ENCODE measurements at regions not wholly inside any gene's neighbourhood (a gene's known extent, or its start where the extent isn't known, plus 50 kb on each side); places are given as distances from the start of the nearest gene placed in this dataset.

DNA sequence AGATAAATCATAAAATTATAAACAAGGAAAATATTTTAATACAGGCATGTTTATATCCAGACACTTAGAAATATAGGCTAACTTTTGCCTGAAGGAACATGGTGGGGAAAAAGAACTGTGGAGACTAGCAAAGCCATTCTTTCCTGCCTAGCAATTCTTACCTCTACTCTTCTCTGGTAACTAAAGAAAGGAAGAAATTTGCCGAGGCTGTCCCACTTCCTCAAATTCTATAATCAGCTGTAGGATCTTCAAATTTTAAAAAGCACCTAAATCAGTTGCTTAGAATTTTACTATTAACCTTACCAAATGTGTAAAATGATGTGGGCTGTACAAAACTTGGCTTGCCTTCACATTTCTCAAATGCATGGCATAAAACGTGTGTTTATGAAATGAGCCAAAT lies 249.1 kb upstream of the SMARCA2 start:
- TF ChIP-seq Cebpa-rat (IDR thresholded peaks at IDR 0.05), result no peak
- no peak overlapping the region for H3K27ac ChIP-seq
- no peak overlapping the region for H3K9ac ChIP-seq
- peaks cover 0 to 9% (median 6%) of the 10 kb centered on the region in 10 experiments; a peak in 10 of 20 replicates for H3K4me1 ChIP-seq
- H3K4me3 ChIP-seq, result no peak overlapping the region
- H3K4me2 ChIP-seq, result no peak overlapping the region
- H3K36me3 ChIP-seq, result no peaks in the 10 kb centered on the region
- peaks cover 0 to 5% (median 0%) of the 10 kb centered on the region in 11 experiments; a peak in 3 of 22 replicates for H3K9me3 ChIP-seq (replicated peaks in 1 of 11)
- H4K20me1 ChIP-seq, result no peaks in the 10 kb centered on the region
- H3K27me3 ChIP-seq, result no peaks in the 10 kb centered on the region

DNA sequence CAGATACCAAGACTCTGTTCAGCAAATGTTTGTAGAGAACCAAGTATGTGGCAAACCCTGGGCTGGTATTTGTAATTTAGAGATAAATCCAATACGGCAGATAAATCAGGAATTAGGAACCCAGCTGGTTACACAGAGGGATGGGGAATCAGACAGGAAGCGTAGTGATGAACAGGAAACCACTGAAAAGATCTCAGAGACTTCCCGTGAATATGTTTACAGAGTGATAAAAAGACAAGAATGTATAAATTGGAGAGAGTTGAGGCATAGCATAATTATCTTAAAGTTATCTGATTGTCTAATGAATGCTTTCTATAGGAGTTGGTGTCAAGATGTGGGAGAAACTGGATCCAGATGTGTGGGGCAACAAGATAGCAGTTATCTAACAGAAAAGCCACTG lies 246.6 kb upstream of the SMARCA2 start:
- peak overlapping the region in 6 of 11 experiments; percentile 2 to 39 (median 21); a peak in 8 of 22 replicates for H3K4me2 ChIP-seq
- no peak overlapping the region for H3K27ac ChIP-seq
- no peak overlapping the region for H3K9ac ChIP-seq
- H4K20me1 ChIP-seq, result no peaks in the 10 kb centered on the region
- H3K27me3 ChIP-seq, result no peaks in the 10 kb centered on the region
- H3K4me3 ChIP-seq, result no peak overlapping the region
- peaks cover 0 to 5% (median 0%) of the 10 kb centered on the region in 11 experiments; a peak in 4 of 22 replicates for H3K9me3 ChIP-seq (replicated peaks in 1 of 11)
- peaks cover 0 to 9% (median 6%) of the 10 kb centered on the region in 10 experiments; a peak in 10 of 20 replicates for H3K4me1 ChIP-seq
- H3K36me3 ChIP-seq, result no peaks in the 10 kb centered on the region
- TF ChIP-seq Cebpa-rat (IDR thresholded peaks at IDR 0.05), result no peak

DNA sequence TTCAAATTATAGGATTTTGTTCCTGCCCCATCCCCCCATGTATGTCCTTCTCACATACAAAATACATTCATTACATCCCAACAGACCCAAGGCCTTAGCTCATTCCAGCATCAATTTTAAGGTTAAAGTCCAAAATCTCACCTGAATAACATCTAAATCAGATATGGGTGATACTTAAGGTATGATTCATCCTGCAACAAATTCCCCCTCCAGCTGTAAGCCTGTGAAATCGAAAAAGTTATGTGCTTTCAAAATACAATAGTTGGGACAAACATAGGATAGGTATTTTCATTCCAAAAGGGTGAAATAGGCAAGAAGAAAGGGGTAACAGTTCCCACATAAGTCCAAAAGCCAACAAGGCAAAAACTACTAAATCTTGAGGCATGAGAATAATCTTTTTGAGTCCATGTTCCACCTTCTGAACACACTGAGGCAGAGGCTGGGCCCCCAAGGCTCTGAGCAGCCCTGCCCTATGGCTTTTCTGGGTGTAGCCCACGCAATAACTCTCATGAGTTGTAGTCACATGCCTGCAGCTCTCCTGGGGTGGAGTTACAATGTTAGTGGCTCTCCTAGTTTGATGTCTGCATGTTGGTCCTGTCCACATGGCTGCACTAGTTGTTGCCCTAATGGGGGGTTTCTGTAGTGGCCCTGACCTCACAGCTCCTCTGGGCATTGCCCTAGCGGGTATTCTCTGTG lies 243.9 kb upstream of the SMARCA2 start:
- H3K4me2 ChIP-seq, result no peak overlapping the region
- peaks cover 0 to 9% (median 6%) of the 10 kb centered on the region in 10 experiments; a peak in 10 of 20 replicates for H3K4me1 ChIP-seq
- H3K36me3 ChIP-seq, result no peaks in the 10 kb centered on the region
- H3K27me3 ChIP-seq, result no peaks in the 10 kb centered on the region
- peaks cover 0 to 5% (median 0%) of the 10 kb centered on the region in 11 experiments; a peak in 4 of 22 replicates for H3K9me3 ChIP-seq (replicated peaks in 1 of 11)
- H3K4me3 ChIP-seq, result no peak overlapping the region
- H4K20me1 ChIP-seq, result no peaks in the 10 kb centered on the region
- no peak for TF ChIP-seq Cebpa-rat (IDR thresholded peaks at IDR 0.05)
- H3K27ac ChIP-seq, result no peak overlapping the region
- H3K9ac ChIP-seq, result no peak overlapping the region

DNA sequence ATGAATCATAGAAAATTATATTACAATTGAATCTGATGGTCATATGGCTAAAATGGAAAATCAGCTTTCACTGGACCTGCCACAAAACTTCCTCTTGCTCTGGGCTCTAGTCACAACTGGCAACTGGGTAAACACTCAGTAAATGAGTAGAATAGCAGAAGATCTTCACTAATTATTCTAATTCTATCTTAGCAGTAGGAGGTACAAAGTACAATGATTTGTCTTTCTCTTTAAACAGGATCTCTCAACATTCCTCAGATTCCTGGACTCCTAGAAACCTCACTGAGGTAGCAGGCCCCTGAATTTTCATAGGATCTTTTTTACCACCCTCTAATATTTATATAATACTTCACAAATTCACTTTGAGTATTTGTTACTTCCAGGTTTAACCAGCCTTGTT lies 239.9 kb upstream of the SMARCA2 start:
- no peak overlapping the region for H3K4me2 ChIP-seq
- H3K36me3 ChIP-seq, result no peaks in the 10 kb centered on the region
- no peaks in the 10 kb centered on the region for H4K20me1 ChIP-seq
- no peak for TF ChIP-seq Cebpa-rat (IDR thresholded peaks at IDR 0.05)
- no peaks in the 10 kb centered on the region for H3K4me1 ChIP-seq
- no peak overlapping the region for H3K9ac ChIP-seq
- H3K9me3 ChIP-seq (replicated peaks in 1 of 11), result peaks cover 0 to 5% (median 0%) of the 10 kb centered on the region in 11 experiments; a peak in 4 of 22 replicates
- H3K27me3 ChIP-seq, result no peaks in the 10 kb centered on the region
- H3K4me3 ChIP-seq, result no peak overlapping the region
- H3K27ac ChIP-seq, result no peak overlapping the region

DNA sequence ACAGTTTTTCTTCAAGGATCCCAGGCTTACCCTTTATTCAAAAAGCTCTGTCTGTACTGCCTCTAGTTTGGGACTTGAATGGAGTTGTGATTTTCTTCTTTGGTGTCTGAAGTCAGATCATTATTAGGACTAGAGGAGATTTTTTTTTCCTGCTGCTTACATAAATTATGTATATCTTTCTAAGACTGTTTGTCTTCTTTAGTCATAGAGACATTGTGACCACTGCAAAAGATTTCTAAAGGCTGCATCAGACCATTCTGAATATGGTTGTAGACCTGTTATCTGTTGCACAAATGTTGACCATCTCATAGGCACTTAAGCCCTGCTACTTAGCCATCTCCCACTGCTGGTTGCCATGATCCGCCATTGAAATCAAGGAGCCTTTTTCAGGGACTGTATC lies 238.5 kb upstream of the SMARCA2 start:
- Histone ChIP-seq H3K36me3 (no peaks in the 10 kb centered on the region), H3K4me1 (no peaks in the 10 kb centered on the region), H3K9me3 (replicated peaks in 1 of 11) (no peaks in the 10 kb centered on the region; a peak in 1 of 22 replicates), H4K20me1 (no peaks in the 10 kb centered on the region), H3K4me2 (no peak overlapping the region), H3K4me3 (no peak overlapping the region), H3K27ac (no peak overlapping the region), H3K9ac (no peak overlapping the region), H3K27me3 (no peaks in the 10 kb centered on the region)
- TF ChIP-seq Cebpa-rat (IDR thresholded peaks at IDR 0.05), result no peak

GRCh38 chr9:1791191-1791590 lies 224.0 kb upstream of the SMARCA2 start:
- no peak for TF ChIP-seq Cebpa-rat (IDR thresholded peaks at IDR 0.05)
- Histone ChIP-seq H3K4me3 (no peak overlapping the region), H3K27me3 (no peaks in the 10 kb centered on the region), H3K9ac (no peak overlapping the region), H3K4me2 (no peak overlapping the region), H4K20me1 (no peaks in the 10 kb centered on the region), H3K4me1 (no peaks in the 10 kb centered on the region), H3K9me3 (replicated peaks in 1 of 11) (no peaks in the 10 kb centered on the region), H3K27ac (no peak overlapping the region), H3K36me3 (no peaks in the 10 kb centered on the region)

DNA sequence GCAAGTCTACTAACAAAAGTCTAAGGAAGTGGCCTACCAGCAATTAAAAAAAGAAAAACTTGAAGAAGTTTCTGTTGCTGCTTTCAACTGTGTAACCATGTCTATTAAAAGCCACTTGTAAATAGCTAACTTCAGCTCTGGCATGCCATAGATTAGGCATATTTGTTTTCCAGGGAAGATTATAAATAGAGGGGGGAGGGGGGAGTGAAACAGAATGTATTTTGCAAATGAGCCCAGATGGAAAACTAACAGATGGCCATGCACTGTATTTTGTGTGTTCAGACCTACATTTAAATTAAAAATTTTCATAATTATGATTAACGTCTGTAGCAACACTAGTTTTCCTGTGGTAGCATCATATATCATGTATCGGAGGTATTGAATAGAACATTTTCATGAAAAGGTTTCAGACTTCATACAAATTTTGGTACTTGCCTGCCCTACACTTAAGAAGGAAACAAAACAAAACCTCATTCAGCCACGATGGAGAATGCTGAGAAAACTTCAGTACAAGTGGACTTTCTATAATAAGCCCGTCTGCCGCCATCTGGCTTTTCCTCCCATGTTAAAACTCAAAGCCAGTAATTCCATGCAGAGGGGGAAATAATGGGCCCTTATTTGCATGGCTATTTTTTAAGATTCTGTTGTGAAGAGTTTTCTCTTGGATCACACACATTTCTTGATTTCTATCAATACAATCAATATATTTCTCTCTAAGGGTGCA lies 220.4 kb upstream of the SMARCA2 start:
- Histone ChIP-seq H3K36me3 (no peaks in the 10 kb centered on the region), H3K4me1 (no peaks in the 10 kb centered on the region), H3K4me2 (no peak overlapping the region), H3K27ac (no peak overlapping the region), H4K20me1 (no peaks in the 10 kb centered on the region), H3K9ac (no peak overlapping the region), H3K9me3 (replicated peaks in 1 of 11) (no peaks in the 10 kb centered on the region), H3K4me3 (no peak overlapping the region), H3K27me3 (no peaks in the 10 kb centered on the region)
- no peak for TF ChIP-seq Cebpa-rat (IDR thresholded peaks at IDR 0.05)

- no peaks in the 10 kb centered on the region for H3K4me1 ChIP-seq
- H3K36me3 ChIP-seq, result no peaks in the 10 kb centered on the region
- no peak overlapping the region for H3K9ac ChIP-seq
- no peaks in the 10 kb centered on the region for H3K27me3 ChIP-seq
- H4K20me1 ChIP-seq, result no peaks in the 10 kb centered on the region
- H3K4me3 ChIP-seq, result no peak overlapping the region
- no peak for TF ChIP-seq Cebpa-rat (IDR thresholded peaks at IDR 0.05)
- no peak overlapping the region for H3K4me2 ChIP-seq
- peaks cover 0 to 6% (median 0%) of the 10 kb centered on the region in 11 experiments; a peak in 1 of 22 replicates for H3K9me3 ChIP-seq (replicated peaks in 1 of 11)
- no peak overlapping the region for H3K27ac ChIP-seq
Observed at GRCh38 chr9:1804128-1804865, 210.8 kb upstream of the SMARCA2 start.

- H3K9ac ChIP-seq, result no peak overlapping the region
- H3K4me3 ChIP-seq, result no peak overlapping the region
- no peak overlapping the region for H3K27ac ChIP-seq
- no peak overlapping the region for H3K4me2 ChIP-seq
- H4K20me1 ChIP-seq, result no peaks in the 10 kb centered on the region
- no peak for TF ChIP-seq Cebpa-rat (IDR thresholded peaks at IDR 0.05)
- H3K9me3 ChIP-seq (replicated peaks in 1 of 11), result no peaks in the 10 kb centered on the region
- H3K27me3 ChIP-seq, result no peaks in the 10 kb centered on the region
- H3K36me3 ChIP-seq, result no peaks in the 10 kb centered on the region
- H3K4me1 ChIP-seq, result no peaks in the 10 kb centered on the region
Observed at GRCh38 chr9:1829719-1830118, 185.4 kb upstream of the SMARCA2 start.
